GM21515 (cell line): ENCODE measurements at regions not wholly inside any gene's neighbourhood (a gene's known extent, or its start where the extent isn't known, plus 50 kb on each side); places are given as distances from the start of the nearest gene placed in this dataset.

ENCODE experiments used
- ATAC-seq: cut with Tn5 transposase; IDR thresholded peaks from one replicate; pipeline ENCODE4 v1.9.1; 2021; ENCODE audit not compliant: unreplicated experiment

- no peak for ATAC-seq
These were observed 145.8 kb upstream of the UNC5B start for GRCh38 chr10:71066600-71066999.

GRCh38 chr10:71067098-71067740 is 145.2 kb upstream of the UNC5B start:
- ATAC-seq, result no peak

- ATAC-seq, result no peak
These were observed 143.5 kb upstream of the UNC5B start for GRCh38 chr10:71068861-71069271.

- ATAC-seq, result no peak
These were observed 142.3 kb upstream of the UNC5B start for GRCh38 chr10:71069909-71070666.

- no peak for ATAC-seq
These were observed 141.6 kb upstream of the UNC5B start for GRCh38 chr10:71070741-71071140.

DNA sequence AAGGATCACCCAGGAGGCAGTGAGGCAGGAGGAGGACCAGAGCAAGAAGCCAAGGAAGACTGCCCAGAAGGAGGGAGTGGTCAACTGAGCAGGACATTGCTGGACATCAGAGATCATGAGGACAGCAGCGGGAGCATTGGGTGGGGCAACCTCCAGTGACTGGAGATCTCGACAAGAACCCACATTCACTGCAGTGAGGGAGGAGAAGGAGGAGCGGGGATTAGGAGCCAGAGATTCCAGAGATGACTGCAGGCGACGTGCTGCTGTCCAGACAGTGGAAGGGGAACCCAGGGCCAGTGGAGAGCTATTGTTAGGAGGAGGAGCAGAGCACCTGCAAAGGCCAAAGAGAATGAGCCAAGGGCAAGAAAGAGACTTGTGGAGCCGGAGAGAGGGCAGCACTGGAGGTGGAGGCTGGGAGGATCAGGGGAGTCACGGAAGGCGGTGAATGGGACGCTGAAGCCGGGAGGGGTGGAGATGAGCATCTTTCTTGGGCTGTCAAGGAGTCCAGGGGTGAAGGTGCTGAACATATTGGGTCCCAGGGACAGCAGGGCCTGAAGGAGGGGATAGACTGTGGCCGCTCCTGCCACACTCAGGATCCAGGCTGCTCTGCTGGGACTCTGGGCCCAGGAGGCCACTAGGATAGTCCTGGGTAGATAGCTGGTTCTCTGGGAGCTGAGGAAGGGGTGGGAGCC is 140.1 kb upstream of the UNC5B start:
- no peak for ATAC-seq

DNA sequence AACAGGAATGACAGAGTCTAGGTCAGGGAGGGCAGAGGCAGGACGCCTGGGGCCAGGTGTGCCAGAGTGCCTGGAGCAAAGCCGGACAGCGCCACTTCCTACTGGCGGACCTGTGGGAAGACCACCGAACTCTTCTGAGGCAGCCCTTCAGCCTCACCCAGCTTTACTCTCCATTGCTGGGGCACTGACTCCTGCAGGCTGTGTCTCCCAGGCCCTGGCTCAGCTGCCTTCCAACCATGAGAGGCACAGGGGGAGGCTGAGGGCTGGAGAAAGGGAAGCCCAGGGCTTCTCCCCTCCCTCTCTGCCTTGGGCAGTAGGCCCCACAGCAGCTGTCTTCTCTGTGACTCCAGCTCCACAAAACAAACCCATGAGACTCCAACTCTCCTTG is 139.6 kb upstream of the UNC5B start:
- no peak for ATAC-seq

DNA sequence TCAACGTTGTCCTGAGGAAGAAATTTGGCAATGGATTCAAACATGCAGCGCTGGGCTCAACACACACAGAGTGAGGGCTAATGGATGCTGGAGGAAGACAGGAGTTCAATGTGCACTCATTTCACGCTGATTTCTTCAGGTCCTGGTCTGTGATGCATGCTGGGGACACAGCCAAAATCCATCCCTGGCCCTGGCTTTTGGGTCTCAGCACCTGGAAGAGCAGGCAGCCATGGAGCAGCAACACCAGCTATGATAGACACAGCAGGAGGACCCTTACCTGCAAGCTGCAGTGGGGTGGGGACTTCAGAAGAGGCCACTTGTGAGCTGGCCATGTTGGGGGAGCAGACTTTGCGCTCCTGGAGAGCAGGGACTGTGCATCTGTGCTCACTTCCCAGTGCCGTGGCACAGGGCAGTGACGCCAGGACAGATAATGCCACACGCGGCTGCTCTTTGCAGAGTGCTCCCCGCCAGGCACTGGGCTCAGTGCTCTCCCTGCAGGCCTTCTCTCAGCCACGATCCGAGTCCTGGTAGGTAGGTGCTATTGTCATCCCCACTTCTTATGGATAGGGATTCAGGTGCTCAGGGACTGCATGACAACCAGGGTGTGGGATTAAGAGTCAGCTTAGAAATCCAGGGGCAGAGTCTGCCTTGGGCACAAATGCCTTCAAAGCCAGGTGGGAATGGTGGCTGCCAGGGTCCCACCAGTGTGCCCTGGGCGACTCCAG is 138.8 kb upstream of the UNC5B start:
- ATAC-seq, result no peak

- no peak for ATAC-seq
These were observed 138.1 kb upstream of the UNC5B start for GRCh38 chr10:71074176-71074755.

- ATAC-seq, result no peak
These were observed 137.1 kb upstream of the UNC5B start for GRCh38 chr10:71075086-71075758.

GRCh38 chr10:71075759-71076472 is 136.5 kb upstream of the UNC5B start:
- no peak for ATAC-seq

DNA sequence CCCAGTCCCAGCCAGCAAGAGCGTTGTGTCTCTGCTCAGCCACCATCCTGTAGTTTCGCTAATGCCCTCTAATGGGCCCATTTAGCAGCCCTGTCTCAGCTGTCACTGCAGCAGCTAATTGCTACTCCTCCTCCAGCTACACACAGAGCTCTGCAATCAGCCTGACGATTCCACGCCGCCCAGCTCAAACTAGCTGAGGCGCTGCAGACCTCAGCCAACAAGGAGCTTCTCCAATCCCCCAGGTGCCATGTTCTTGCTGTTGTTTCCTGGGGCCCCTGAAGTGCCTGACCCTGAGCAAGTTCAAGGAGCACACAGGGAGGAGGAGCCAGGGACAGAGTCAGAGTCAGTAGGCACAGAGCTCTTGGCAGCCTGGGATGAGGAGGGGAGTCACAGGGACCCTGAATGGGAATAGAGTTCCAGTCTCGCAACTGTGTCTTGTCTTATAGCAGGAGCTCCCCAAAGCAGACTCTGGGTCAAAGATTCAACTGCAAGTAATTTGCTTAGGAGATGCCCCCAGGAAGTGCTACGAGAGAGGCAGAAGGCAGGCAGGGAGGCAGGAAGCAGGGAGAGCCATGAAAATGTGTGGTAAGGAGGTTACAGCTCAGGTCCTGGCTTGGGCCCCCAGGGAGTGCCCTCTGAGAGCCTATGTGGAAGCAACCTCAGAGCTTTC is 135.8 kb upstream of the UNC5B start:
- ATAC-seq, result no peak

GRCh38 chr10:71077143-71077581 is 135.2 kb upstream of the UNC5B start:
- no peak for ATAC-seq

- no peak for ATAC-seq
These were observed 134.4 kb upstream of the UNC5B start for GRCh38 chr10:71077796-71078453.

DNA sequence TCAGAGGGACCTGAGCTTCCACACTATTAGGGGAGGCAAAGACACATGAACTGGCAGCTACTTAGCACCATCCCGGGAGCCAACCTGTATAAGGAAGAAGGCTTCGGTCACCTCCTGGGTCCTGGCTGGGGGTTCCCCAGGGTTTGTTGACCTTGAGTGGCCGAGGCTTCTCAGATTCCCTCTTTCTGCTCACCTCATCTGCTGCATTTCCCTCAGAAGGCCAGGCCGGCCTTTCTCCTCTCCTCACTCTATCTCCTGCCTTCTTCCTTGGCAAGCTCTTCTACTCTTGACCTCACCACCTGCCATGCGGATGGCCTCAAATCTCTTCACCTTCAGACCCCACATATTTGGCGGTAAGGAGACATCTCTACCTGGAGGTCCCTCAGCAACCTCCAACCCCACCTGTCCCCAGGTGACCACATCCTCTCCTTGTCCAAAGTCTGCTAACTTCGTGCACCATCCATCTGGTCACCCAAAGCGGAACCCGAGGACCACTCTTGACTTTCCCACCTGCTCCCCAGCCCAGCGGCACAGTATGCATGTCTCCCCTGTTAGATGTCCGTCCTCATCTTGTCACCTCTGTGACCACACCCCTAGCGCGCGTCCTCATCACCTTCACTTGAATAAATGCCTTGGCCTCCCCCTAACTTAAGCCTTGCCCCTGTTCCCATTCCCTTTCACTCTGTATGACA is 133.8 kb upstream of the UNC5B start:
- no peak for ATAC-seq

GRCh38 chr10:71079761-71080380 is 132.5 kb upstream of the UNC5B start:
- ATAC-seq, result no peak

- no peak for ATAC-seq
These were observed 131.8 kb upstream of the UNC5B start for GRCh38 chr10:71080381-71081228.
